Daoy (cell line): ENCODE measurements at regions not wholly inside any gene's neighbourhood (a gene's known extent, or its start where the extent isn't known, plus 50 kb on each side); places are given as distances from the start of the nearest gene placed in this dataset.
"Not testable (repeated sequence)": the region's sequence is repeated elsewhere in the genome, so short reads cannot be mapped to it uniquely, and the experiment has no call there.

Experiments used
- DNase-seq: peaks from one replicate; pipeline ENCODE4 v3.0.0-alpha.2; 2015; ENCODE audit warnings: low read depth

- no peak for DNase-seq
These were observed 131.0 kb downstream of the SMIM20 start for GRCh38 chr4:26044983-26045382.

GRCh38 chr4:26047795-26048194, 133.8 kb downstream of the SMIM20 start:
- no peak for DNase-seq

GRCh38 chr4:26048378-26048882, 134.4 kb downstream of the SMIM20 start:
- peak; percentile 79 for DNase-seq

- DNase-seq = no peak
These were observed 134.9 kb downstream of the SMIM20 start for GRCh38 chr4:26048950-26049349.

GRCh38 chr4:26049447-26049846, 135.4 kb downstream of the SMIM20 start:
- no peak for DNase-seq

- no peak for DNase-seq
These were observed 136.2 kb downstream of the SMIM20 start for GRCh38 chr4:26050212-26050643.

GRCh38 chr4:26050671-26051070, 136.7 kb downstream of the SMIM20 start:
- DNase-seq = no peak

- no peak for DNase-seq
These were observed 137.2 kb downstream of the SMIM20 start for GRCh38 chr4:26051240-26051639.

GRCh38 chr4:26052663-26053541, 138.9 kb downstream of the SMIM20 start:
- DNase-seq = no peak

GRCh38 chr4:26053761-26054160, 139.7 kb downstream of the SMIM20 start:
- no peak for DNase-seq

- DNase-seq = no peak
These were observed 141.8 kb downstream of the SMIM20 start for GRCh38 chr4:26055855-26056254.

- no peak for DNase-seq
These were observed 142.4 kb downstream of the SMIM20 start for GRCh38 chr4:26056406-26056805.

- DNase-seq = not testable (repeated sequence)
These were observed 143.8 kb downstream of the SMIM20 start for GRCh38 chr4:26057839-26058238.

- DNase-seq = peak; percentile 9
These were observed 144.5 kb downstream of the SMIM20 start for GRCh38 chr4:26058537-26058936.

- DNase-seq = no peak
These were observed 145.6 kb downstream of the SMIM20 start for GRCh38 chr4:26059391-26060154.

- DNase-seq = no peak
These were observed 146.3 kb downstream of the SMIM20 start for GRCh38 chr4:26060286-26060685.

GRCh38 chr4:26061248-26061986, 147.4 kb downstream of the SMIM20 start:
- DNase-seq = peak; percentile 60

- DNase-seq = no peak
These were observed 148.2 kb downstream of the SMIM20 start for GRCh38 chr4:26062215-26062614.

GRCh38 chr4:26064009-26064408, 150.0 kb downstream of the SMIM20 start:
- DNase-seq = not testable (repeated sequence)

- DNase-seq = peak; percentile 19
These were observed 151.8 kb downstream of the SMIM20 start for GRCh38 chr4:26065833-26066232.

- DNase-seq = no peak
These were observed 153.0 kb downstream of the SMIM20 start for GRCh38 chr4:26067035-26067434.

GRCh38 chr4:26069218-26069617, 155.2 kb downstream of the SMIM20 start:
- peak; percentile 54 for DNase-seq
